ENCODE measurements at regions not wholly inside any gene's neighbourhood (a gene's known extent, or its start where the extent isn't known, plus 50 kb on each side); places are given as distances from the start of the nearest gene placed in this dataset.

DNA sequence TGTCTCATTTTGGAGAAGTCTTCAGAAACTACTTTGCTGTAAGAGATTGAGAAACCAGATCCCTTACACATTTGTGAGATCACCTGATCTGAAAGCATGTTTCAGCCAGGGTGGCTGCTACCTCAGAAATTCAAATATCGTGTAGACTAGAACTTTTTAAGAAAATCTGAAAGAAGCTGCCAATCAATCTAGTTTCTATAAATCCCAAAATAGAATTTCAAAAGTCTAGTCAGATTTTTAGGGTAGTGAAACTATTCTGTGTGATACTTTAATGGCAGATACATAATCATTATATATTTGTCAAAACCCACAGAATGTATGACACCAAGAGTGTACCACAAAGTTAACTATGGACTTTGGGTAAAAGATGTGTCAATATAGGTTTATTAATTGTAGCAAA, 79.9 kb upstream of the PLPPR5 start:
- DNase-seq: no peak
- Histone ChIP-seq H3K4me2 (ENCODE audit: insufficient read depth, insufficient read length, low read length) (no peak overlapping the region), H2AK5ac (ENCODE audit: insufficient read length, low read length) (no peak overlapping the region), H4K91ac (ENCODE audit: insufficient read length, low read depth, low read length) (no peak overlapping the region), H3K27me3 (ENCODE audit: insufficient read depth, low read length) (no peaks in the 10 kb centered on the region), H3K14ac (ENCODE audit: insufficient read depth, low read length) (no peak overlapping the region), H2AFZ (ENCODE audit: low read length) (no peak overlapping the region), H3K18ac (ENCODE audit: insufficient read length, low read depth, low read length) (no peak overlapping the region), H3K27ac (ENCODE audit: insufficient read length, low read depth, low read length) (no peak overlapping the region), H3K9ac (ENCODE audit: extremely low read depth, insufficient read length, low read length) (no peak overlapping the region), H3K23me2 (ENCODE audit: insufficient read length, low read depth, low read length, poor library complexity, severe bottlenecking) (no peaks in the 10 kb centered on the region), H2BK120ac (ENCODE audit: low read depth, low read length, poor library complexity, severe bottlenecking) (no peak overlapping the region), H2BK5ac (ENCODE audit: insufficient read length, low read length) (no peak overlapping the region), H4K5ac (ENCODE audit: insufficient read length, low read depth, low read length) (no peak overlapping the region), H3T11ph (ENCODE audit: low read length) (no peak overlapping the region), H3K79me2 (ENCODE audit: insufficient read depth, low read length) (no peaks in the 10 kb centered on the region), H3K4me1 (ENCODE audit: insufficient read depth, low read length) (no peaks in the 10 kb centered on the region), H2BK12ac (ENCODE audit: insufficient read length, low read depth, low read length) (no peak overlapping the region), H3K79me1 (ENCODE audit: insufficient read depth, low read depth, low read length, poor library complexity, severe bottlenecking) (no peaks in the 10 kb centered on the region), H4K8ac (replicated peaks; ENCODE audit: insufficient read length, low read depth, low read length) (no peak overlapping the region), H3K56ac (ENCODE audit: insufficient read length, low read depth, low read length) (no peak overlapping the region), H3K4ac (ENCODE audit: low read depth, low read length) (no peak overlapping the region), H3K23ac (ENCODE audit: insufficient read length, low read depth, low read length) (no peak overlapping the region), H2BK20ac (ENCODE audit: low read depth, low read length, poor library complexity, severe bottlenecking) (no peak overlapping the region), H3K9me3 (ENCODE audit: control insufficient read depth, low read depth, low read length) (no peaks in the 10 kb centered on the region), H4K20me1 (ENCODE audit: control insufficient read depth, insufficient read depth, insufficient read length) (no peaks in the 10 kb centered on the region), H2BK15ac (ENCODE audit: low read depth, low read length) (no peak overlapping the region)
- TF ChIP-seq, protein P1, sequence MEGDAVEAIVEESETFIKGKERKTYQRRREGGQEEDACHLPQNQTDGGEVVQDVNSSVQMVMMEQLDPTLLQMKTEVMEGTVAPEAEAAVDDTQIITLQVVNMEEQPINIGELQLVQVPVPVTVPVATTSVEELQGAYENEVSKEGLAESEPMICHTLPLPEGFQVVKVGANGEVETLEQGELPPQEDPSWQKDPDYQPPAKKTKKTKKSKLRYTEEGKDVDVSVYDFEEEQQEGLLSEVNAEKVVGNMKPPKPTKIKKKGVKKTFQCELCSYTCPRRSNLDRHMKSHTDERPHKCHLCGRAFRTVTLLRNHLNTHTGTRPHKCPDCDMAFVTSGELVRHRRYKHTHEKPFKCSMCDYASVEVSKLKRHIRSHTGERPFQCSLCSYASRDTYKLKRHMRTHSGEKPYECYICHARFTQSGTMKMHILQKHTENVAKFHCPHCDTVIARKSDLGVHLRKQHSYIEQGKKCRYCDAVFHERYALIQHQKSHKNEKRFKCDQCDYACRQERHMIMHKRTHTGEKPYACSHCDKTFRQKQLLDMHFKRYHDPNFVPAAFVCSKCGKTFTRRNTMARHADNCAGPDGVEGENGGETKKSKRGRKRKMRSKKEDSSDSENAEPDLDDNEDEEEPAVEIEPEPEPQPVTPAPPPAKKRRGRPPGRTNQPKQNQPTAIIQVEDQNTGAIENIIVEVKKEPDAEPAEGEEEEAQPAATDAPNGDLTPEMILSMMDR (conservative IDR thresholded peaks at IDR 0.05): no peak
- H3K4me1 Mint-ChIP-seq: no peaks in the 10 kb centered on the region
- whole genome bisulfite sequencing (ENCODE audit: extremely low coverage, insufficient read length, low lambda C conversion rate): no CpG with 5 or more reads among the region's 1 CpG
- no peaks in the 10 kb centered on the region; a peak in 2 of 7 replicates for H3K36me3 Mint-ChIP-seq (ENCODE audit: insufficient read depth in 1 of 3, low read depth in 3 of 3)
- no peak overlapping the region for H3K27ac Mint-ChIP-seq
- no peak overlapping the region for H3K4me3 Mint-ChIP-seq
- no peaks in the 10 kb centered on the region; a peak in 2 of 5 replicates for H3K9me3 Mint-ChIP-seq
- no peaks in the 10 kb centered on the region for H3K27me3 Mint-ChIP-seq (ENCODE audit: low read depth)

All from H9 (cell line).